Esophagus squamous epithelium (tissue), 4 donors: ENCODE measurements at regions not wholly inside any gene's neighbourhood (a gene's known extent, or its start where the extent isn't known, plus 50 kb on each side); places are given as distances from the start of the nearest gene placed in this dataset.

Experiments
- CTCF ChIP-seq, 6 experiments: fragments of 450-650 bp in 4 of 6; fragments of 200-600 bp in 2 of 6; sonication (generic) in 2 of 6; IDR thresholded peaks; one replicate each; pipeline ENCODE4 v1.5.1; 2016 to 2019; ENCODE audit warnings: antibody characterized with exemption in 6 of 6, mild to moderate bottlenecking in 4 of 6, moderate library complexity in 4 of 6
- POLR2A ChIP-seq, 4 donors: fragments of 450-650 bp; IDR thresholded peaks; one replicate each; pipeline ENCODE4 v1.6.1; 2017; ENCODE audit warnings: antibody characterized with exemption in 4 of 4, mild to moderate bottlenecking in 4 of 4, moderate library complexity in 3 of 4

- TF ChIP-seq CTCF (IDR thresholded peaks at IDR 0.05) = no peak
- TF ChIP-seq POLR2A (IDR thresholded peaks at IDR 0.05) = no peak
Observed at GRCh38 chr18:43780782-43781340, 503.6 kb upstream of the SYT4 start.
